Activated CD4-positive, alpha-beta T cell treated with anti-CD3 and anti-CD28 coated beads, Interleukin-2, amount 10 ng/mL, durations not matched to agents 24 days and 14 days (primary cell): ENCODE measurements at regions not wholly inside any gene's neighbourhood (a gene's known extent, or its start where the extent isn't known, plus 50 kb on each side); places are given as distances from the start of the nearest gene placed in this dataset.

Source experiments
- DNase-seq: peaks from one replicate; pipeline ENCODE4 v3.0.0; 2022
- H3K27ac Mint-ChIP-seq: one replicate; pipeline ENCODE4 v1.8.0; 2022; ENCODE audit warnings: mild to moderate bottlenecking, mixed read lengths
- H3K27me3 Mint-ChIP-seq: one replicate; pipeline ENCODE4 v1.8.0; 2022; ENCODE audit warnings: mixed read lengths
- H3K36me3 Mint-ChIP-seq: one replicate; pipeline ENCODE4 v1.8.0; 2022; ENCODE audit warnings: low read depth, mild to moderate bottlenecking, mixed read lengths
- H3K4me1 Mint-ChIP-seq: one replicate; pipeline ENCODE4 v1.8.0; 2021; ENCODE audit warnings: mixed read lengths
- H3K4me3 Mint-ChIP-seq: one replicate; pipeline ENCODE4 v1.8.0; 2022; ENCODE audit warnings: mild to moderate bottlenecking, moderate library complexity, mixed read lengths
- H3K9me3 Mint-ChIP-seq: one replicate; pipeline ENCODE4 v1.8.0; 2021; ENCODE audit warnings: mixed read lengths
- intact Hi-C: fragments of 100-400 bp; cut with micrococcal nuclease; formaldehyde crosslinking; loops from one replicate; pipeline ENCODE4 v1.15.1; 2023

DNA sequence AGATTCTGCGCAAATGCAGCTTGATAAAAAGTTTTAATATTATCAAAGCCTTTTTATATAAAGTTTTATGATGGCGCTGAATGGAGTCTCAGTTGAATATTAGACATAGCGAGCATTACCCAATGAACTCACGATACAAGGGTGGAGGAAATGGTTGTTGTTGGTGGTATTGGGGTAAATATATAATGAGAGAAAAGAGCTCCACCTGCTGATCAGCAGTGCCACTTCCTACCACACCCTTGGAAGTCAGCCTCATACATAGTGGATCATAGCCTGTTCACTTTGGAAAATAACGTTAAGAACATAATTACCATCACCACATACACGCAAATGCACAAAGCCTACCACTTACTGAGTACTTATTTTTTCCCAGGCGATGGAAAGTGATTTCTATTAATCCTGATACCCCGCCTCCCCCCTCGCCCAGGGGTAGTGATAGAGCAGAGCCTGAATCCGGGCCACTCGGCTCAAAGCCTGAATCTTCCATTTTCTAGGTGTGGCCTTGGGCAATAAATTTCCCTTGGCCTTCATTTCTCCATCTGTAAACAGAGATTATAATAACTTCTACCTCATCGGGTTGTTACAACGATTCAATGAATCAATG is 358.3 kb downstream of the KLF5 start:
- no peaks in the 10 kb centered on the region for H3K4me1 Mint-ChIP-seq
- no peaks in the 10 kb centered on the region for H3K9me3 Mint-ChIP-seq
- no peak for DNase-seq
- no peaks in the 10 kb centered on the region for H3K36me3 Mint-ChIP-seq
- no peak overlapping the region for H3K27ac Mint-ChIP-seq
- H3K27me3 Mint-ChIP-seq, result peaks cover 4% of the 10 kb centered on the region
- H3K4me3 Mint-ChIP-seq, result no peak overlapping the region
- intact Hi-C loops, result loop anchor here (5.0 kb wide), 1 partner anchor 575 kb away; no protein-coding TSS in a partner anchor

DNA sequence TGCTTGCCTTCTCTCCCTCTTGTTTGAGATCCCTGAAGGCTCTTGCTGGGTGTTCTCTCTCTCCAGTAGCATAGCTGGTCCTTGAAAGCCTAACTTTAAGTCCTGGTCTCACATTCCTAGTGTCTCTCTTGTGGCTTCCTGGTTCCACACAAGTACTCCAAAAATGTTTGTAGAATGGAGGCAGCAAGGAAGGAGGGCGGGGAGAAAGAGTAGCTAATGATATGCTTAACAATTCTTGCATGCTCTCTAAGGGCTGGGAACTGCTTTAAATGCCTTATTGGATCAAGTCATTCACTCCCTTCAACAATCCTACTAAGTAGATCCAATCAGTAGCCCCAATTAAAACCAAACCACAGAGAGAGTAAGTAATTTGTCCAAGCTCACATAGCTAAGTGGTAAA is 357.3 kb downstream of the KLF5 start:
- Mint-ChIP-seq H3K27ac (no peak overlapping the region), H3K27me3 (peaks cover 4% of the 10 kb centered on the region), H3K4me3 (no peak overlapping the region), H3K36me3 (no peaks in the 10 kb centered on the region), H3K4me1 (no peaks in the 10 kb centered on the region), H3K9me3 (no peaks in the 10 kb centered on the region)
- intact Hi-C loops, result loop anchor here (5.0 kb wide), 1 partner anchor 574 kb away; no protein-coding TSS in a partner anchor
- no peak for DNase-seq

GRCh38 chr13:73413656-73414055 is 354.9 kb downstream of the KLF5 start:
- Mint-ChIP-seq H3K27me3 (peaks cover 4% of the 10 kb centered on the region), H3K4me1 (no peaks in the 10 kb centered on the region), H3K9me3 (peaks cover 5% of the 10 kb centered on the region), H3K27ac (no peak overlapping the region), H3K36me3 (no peaks in the 10 kb centered on the region), H3K4me3 (no peak overlapping the region)
- DNase-seq, result no peak
- intact Hi-C loops, result no loop called here

- intact Hi-C loops, result no loop called here
- no peak for DNase-seq
- Mint-ChIP-seq H3K27me3 (peaks cover 4% of the 10 kb centered on the region), H3K4me3 (no peak overlapping the region), H3K27ac (no peak overlapping the region), H3K9me3 (peaks cover 9% of the 10 kb centered on the region), H3K4me1 (no peaks in the 10 kb centered on the region), H3K36me3 (no peaks in the 10 kb centered on the region)
Observed at GRCh38 chr13:73412933-73413332, 354.1 kb downstream of the KLF5 start.

DNA sequence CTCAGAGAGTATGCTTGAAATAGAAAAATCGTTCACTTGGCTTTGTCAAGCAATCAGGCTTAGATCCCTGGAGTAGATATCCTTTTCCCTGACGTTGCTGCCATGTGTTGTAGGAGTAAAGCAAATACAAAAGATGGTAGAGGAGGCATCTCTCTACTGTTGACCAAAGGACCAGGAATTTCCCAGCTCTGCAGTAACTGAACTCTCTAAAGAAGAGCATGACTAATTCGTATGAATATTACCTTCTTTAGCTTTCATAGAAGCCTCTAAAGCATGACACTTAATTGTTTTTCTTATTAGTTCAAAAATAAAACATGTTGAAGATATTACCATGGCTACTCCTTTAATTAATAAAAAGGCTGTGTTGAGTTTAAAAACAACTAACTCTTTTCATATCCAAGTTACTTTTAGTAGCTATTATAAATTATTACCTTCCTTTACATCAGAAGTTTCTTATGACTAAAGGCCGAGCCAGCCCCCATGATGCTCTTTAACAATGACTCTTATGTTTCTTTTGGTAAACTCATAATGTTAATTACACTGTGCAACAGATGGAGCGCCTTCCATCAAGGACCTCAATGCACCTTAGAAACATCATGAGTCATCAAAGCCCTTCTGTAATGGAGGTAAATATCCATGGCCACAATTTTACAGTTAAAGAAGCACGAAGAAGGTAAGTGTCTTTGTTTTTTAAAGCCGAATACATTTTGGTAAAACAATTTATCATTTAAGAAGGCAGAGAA is 352.4 kb downstream of the KLF5 start:
- intact Hi-C loops, result no loop called here
- DNase-seq, result no peak
- no peaks in the 10 kb centered on the region for H3K4me1 Mint-ChIP-seq
- peaks cover 11% of the 10 kb centered on the region for H3K9me3 Mint-ChIP-seq
- no peak overlapping the region for H3K4me3 Mint-ChIP-seq
- H3K36me3 Mint-ChIP-seq, result no peaks in the 10 kb centered on the region
- H3K27ac Mint-ChIP-seq, result no peak overlapping the region
- H3K27me3 Mint-ChIP-seq, result peaks cover 3% of the 10 kb centered on the region

DNA sequence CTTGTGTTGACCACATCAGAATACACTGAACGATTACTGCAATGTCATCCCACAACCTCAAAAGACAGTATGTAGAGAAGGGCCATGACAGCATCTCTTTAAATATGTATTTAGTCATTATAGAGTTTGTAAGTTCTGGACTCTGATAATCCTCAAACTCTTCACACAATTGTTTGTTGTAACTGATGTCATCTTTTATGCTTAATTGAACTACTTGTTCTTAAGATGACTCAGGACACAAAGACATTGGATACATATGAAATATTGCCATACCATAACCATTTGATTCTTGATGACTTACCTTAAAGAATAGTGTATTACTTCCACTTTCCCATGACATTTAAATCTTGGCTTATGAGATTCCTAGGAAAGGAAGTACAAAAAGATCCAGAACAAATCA is 347.6 kb downstream of the KLF5 start:
- Mint-ChIP-seq H3K36me3 (no peaks in the 10 kb centered on the region), H3K27ac (no peak overlapping the region), H3K27me3 (no peaks in the 10 kb centered on the region), H3K4me1 (no peaks in the 10 kb centered on the region), H3K4me3 (no peak overlapping the region), H3K9me3 (peaks cover 11% of the 10 kb centered on the region)
- DNase-seq, result no peak
- intact Hi-C loops, result no loop called here

DNA sequence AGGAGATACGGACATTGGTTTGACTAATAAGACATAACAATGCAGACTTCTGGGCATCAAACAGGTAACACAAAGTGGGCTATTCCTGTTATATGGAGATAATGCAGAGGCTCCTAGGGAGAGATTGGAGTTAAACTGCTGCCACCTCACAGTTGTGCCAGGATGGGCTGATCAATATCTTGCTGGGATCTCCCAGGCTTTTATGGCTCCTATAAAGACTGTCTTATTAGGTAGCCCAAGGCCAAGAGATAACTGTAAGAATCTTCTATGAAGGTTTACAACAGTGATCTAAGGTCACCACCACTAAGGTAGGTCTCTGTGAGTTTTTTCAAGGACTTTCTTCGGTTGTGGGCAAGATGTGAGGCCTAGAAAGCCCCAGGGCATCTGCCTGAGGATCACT is 345.8 kb downstream of the KLF5 start:
- no peak overlapping the region for H3K27ac Mint-ChIP-seq
- intact Hi-C loops, result loop anchor here (5.0 kb wide), 1 partner anchor 602 kb away; no protein-coding TSS in a partner anchor
- H3K27me3 Mint-ChIP-seq, result no peaks in the 10 kb centered on the region
- H3K4me3 Mint-ChIP-seq, result no peak overlapping the region
- no peaks in the 10 kb centered on the region for H3K36me3 Mint-ChIP-seq
- peaks cover 6% of the 10 kb centered on the region for H3K9me3 Mint-ChIP-seq
- H3K4me1 Mint-ChIP-seq, result no peaks in the 10 kb centered on the region
- no peak for DNase-seq

- Mint-ChIP-seq H3K9me3 (peaks cover 6% of the 10 kb centered on the region), H3K27ac (no peak overlapping the region), H3K27me3 (no peaks in the 10 kb centered on the region), H3K4me1 (no peaks in the 10 kb centered on the region), H3K36me3 (no peaks in the 10 kb centered on the region), H3K4me3 (no peak overlapping the region)
- intact Hi-C loops, result loop anchor here (5.0 kb wide), 1 partner anchor 601 kb away; no protein-coding TSS in a partner anchor
- no peak for DNase-seq
Observed at GRCh38 chr13:73403355-73404120, 344.7 kb downstream of the KLF5 start.

DNA sequence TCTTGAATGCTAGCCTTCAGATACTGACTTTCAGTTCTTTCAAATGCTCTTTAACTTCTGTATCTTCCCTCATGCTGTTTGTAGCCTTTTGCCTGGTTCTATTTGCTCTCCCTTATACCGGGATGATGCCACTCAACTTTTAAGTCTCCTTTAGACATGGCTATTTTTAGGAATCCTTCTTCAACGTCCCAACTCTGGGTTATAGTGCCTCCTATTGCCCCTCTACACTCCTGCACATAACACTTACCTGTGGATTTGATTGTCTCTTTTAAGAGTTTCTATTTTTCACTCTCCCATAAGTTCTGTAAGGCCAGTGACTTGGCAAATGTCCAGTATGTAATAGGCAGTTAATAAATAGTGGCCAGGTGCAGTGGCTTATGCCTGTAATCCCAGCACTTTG is 343.0 kb downstream of the KLF5 start:
- Mint-ChIP-seq H3K27me3 (peaks cover 2% of the 10 kb centered on the region), H3K9me3 (no peaks in the 10 kb centered on the region), H3K4me3 (no peak overlapping the region), H3K36me3 (no peaks in the 10 kb centered on the region), H3K27ac (no peak overlapping the region), H3K4me1 (no peaks in the 10 kb centered on the region)
- intact Hi-C loops, result loop anchor here (5.0 kb wide), 1 partner anchor 599 kb away; no protein-coding TSS in a partner anchor
- no peak for DNase-seq

DNA sequence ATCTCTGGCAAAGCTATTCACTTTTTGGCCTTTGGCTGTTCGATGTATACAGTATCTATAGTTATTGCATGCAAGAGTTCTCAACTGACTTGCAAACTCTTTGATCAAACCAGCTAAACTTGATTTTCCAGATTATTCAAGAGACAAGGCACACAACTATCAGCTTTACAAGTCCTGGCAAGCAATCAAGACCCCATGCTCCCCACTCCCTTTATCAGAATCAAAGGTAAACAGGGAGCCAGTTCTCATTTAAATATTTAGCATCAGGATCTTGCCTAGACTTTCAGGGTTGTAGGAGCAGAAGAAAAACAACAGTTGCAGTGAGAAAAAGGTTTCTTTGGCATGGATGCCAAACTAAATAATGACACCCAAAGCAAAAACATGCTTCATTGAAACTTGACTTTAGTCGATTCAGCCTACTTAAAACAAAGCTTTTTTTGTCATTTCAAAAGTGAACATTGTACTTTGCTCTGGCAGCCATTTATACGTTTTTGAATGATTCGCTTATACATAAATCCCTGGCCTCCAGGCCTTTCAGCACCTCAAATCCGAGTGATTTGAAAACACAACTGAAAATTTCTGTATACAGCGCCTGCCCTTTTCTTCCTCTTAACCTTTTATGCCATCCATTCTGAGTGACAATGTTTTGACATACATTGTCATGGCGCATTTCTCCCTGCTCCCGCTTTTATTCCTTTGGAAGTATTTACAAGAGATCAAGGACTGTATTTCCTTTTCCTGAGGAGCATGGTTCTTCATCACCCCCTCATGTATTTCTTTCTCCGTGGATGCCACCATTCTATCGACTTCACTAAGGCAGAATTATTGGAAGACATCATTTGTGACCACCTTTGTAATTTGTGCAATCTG is 340.8 kb downstream of the KLF5 start:
- H3K27me3 Mint-ChIP-seq, result peaks cover 2% of the 10 kb centered on the region
- no peaks in the 10 kb centered on the region for H3K9me3 Mint-ChIP-seq
- no peak overlapping the region for H3K27ac Mint-ChIP-seq
- no peaks in the 10 kb centered on the region for H3K36me3 Mint-ChIP-seq
- H3K4me1 Mint-ChIP-seq, result no peaks in the 10 kb centered on the region
- DNase-seq, result no peak
- H3K4me3 Mint-ChIP-seq, result no peak overlapping the region
- intact Hi-C loops, result loop anchor here (5.0 kb wide), 1 partner anchor 597 kb away; no protein-coding TSS in a partner anchor

DNA sequence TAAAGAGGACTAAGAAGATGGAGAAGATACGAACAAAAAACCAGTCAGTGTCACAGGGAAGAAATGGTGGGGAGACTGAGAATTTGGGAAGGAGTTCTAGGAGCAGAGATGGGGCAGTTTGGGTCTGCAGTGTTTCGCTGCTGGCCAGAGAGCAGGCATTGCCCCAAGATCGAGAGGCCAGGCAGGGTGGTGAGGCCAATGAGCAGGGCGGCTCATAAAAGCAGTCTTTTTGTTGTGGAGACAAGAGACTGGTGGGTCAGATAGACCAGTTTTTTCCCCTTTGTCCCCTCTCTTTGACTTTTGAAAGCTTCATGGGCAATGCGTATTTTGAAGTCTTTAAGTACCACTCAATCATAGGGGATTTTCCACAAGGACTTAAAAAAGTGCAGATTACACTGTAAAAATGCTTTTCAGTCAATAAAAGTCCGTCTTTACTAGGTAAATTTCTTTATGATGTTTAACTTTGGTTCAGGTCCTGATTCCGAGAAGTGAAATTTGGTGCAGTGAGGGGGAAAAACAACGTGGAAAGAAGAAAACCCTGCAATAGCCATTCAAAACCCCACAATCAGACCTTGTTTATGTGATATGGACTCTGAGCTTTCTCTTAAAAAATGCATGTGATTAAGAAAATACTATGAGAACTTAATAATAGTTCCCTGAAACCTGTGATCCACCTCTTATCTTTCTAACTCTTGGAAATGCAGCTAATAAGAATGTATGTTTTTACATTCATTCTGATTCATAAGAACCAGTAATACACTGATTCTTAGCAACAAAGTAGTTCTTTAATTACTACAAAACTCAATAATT is 338.9 kb downstream of the KLF5 start:
- Mint-ChIP-seq H3K4me1 (no peaks in the 10 kb centered on the region), H3K36me3 (no peaks in the 10 kb centered on the region), H3K4me3 (no peak overlapping the region), H3K9me3 (no peaks in the 10 kb centered on the region), H3K27me3 (peaks cover 2% of the 10 kb centered on the region), H3K27ac (no peak overlapping the region)
- no peak for DNase-seq
- intact Hi-C loops, result no loop called here

- Mint-ChIP-seq H3K27ac (no peak overlapping the region), H3K4me1 (no peaks in the 10 kb centered on the region), H3K9me3 (peaks cover 8% of the 10 kb centered on the region), H3K36me3 (no peaks in the 10 kb centered on the region), H3K4me3 (no peak overlapping the region), H3K27me3 (peaks cover 2% of the 10 kb centered on the region)
- intact Hi-C loops, result no loop called here
- DNase-seq, result no peak
Observed at GRCh38 chr13:73394066-73394465, 335.3 kb downstream of the KLF5 start.

DNA sequence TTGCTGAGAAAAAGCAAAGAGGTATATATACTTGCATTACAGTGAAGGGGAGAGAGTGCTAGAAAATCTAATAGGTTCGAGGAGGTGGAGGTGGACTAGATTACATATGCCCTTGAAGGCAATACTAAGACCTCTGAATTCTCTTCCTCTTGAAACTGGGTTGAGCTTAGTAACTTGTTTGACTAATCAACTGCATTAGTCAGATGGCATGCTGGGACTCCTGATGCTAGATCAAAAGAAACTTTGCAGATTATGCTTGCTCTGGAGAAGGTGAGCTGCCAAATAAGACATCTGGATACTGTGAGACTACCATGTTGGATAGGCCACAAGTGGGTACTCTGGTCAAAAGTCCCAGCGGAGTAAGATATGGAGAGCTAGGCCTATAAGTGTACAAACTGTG is 331.3 kb downstream of the KLF5 start:
- intact Hi-C loops, result no loop called here
- Mint-ChIP-seq H3K4me3 (no peak overlapping the region), H3K27me3 (no peaks in the 10 kb centered on the region), H3K36me3 (no peaks in the 10 kb centered on the region), H3K27ac (no peak overlapping the region), H3K4me1 (no peaks in the 10 kb centered on the region), H3K9me3 (peaks cover 8% of the 10 kb centered on the region)
- no peak for DNase-seq
